Kidney (tissue), 13 donors: ENCODE measurements at regions not wholly inside any gene's neighbourhood (a gene's known extent, or its start where the extent isn't known, plus 50 kb on each side); places are given as distances from the start of the nearest gene placed in this dataset.

ENCODE experiments used
- DNase-seq, 5 donors: peaks; one replicate each; pipeline ENCODE4 v3.0.0-alpha.2; 2013 to 2020
- FAIRE-seq: peaks from 2 replicates; lab custom pipeline; 2012; peaks lifted over from hg19 to GRCh38; lab: Jason Lieb, UNC
- H3K27ac ChIP-seq, 2 donors: one replicate each; pipeline ENCODE4 v1.7.0; 2013; ENCODE audit warnings: low read depth in 2 of 2, low read length in 2 of 2, inconsistent platforms in 1 of 2
- H3K27me3 ChIP-seq: one replicate; pipeline ENCODE4 v1.7.1; 2013; ENCODE audit warnings: low read length, inconsistent platforms; ENCODE audit not compliant: control insufficient read depth, insufficient read depth
- H3K36me3 ChIP-seq, 3 donors: one replicate each; pipeline versions ENCODE4 v1.7.0 to v1.7.1; 2013; ENCODE audit warnings: low read length in 3 of 3, control low read depth in 1 of 3, inconsistent platforms in 1 of 3; ENCODE audit not compliant: insufficient read depth in 3 of 3, control insufficient read depth in 2 of 3
- H3K4me1 ChIP-seq, 3 donors: one replicate each; pipeline versions ENCODE4 v1.7.0 to v1.7.1; 2013; ENCODE audit warnings: low read length in 3 of 3, inconsistent platforms in 1 of 3, low read depth in 1 of 3; ENCODE audit not compliant: control insufficient read depth in 2 of 3, insufficient read depth in 2 of 3
- H3K4me3 ChIP-seq, 3 donors: one replicate each; pipeline versions ENCODE4 v1.7.0 to v1.8.1; 2013; ENCODE audit warnings: low read length in 3 of 3, control low read depth in 1 of 3, inconsistent platforms in 1 of 3
- H3K9ac ChIP-seq, 3 donors: one replicate each; pipeline versions ENCODE4 v1.7.0 to v1.7.1; 2013; ENCODE audit warnings: low read length in 3 of 3, control low read depth in 1 of 3, inconsistent platforms in 1 of 3
- H3K9me3 ChIP-seq, 3 donors: one replicate each; pipeline versions ENCODE4 v1.7.0 to v1.7.1; 2013; ENCODE audit warnings: low read length in 3 of 3, control low read depth in 1 of 3, inconsistent platforms in 1 of 3; ENCODE audit not compliant: control insufficient read depth in 2 of 3, insufficient read depth in 1 of 3
- intact Hi-C: fragments of 100-400 bp; cut with DNase I; formaldehyde crosslinking; loops from one replicate; pipeline ENCODE4 v1.11.1; 2022
- TF ChIP-seq, protein P1 (sequence below): IDR thresholded peaks from 3 replicates; pipeline ENCODE4 v1.5.1; 2012; ENCODE audit warnings: mild to moderate bottlenecking, moderate library complexity, borderline replicate concordance; ENCODE audit not compliant: insufficient read depth; ENCODE audit errors: extremely low read depth
- donor health status: control.
- donor health status: control.
- donor health status: control.
- donor health status: control.
- donor health status: control.
- donor health status: DM: yes; HTN: yes; CAD: no.
- donor health status: Normal renal cell carcinoma (clear cell type).

DNA sequence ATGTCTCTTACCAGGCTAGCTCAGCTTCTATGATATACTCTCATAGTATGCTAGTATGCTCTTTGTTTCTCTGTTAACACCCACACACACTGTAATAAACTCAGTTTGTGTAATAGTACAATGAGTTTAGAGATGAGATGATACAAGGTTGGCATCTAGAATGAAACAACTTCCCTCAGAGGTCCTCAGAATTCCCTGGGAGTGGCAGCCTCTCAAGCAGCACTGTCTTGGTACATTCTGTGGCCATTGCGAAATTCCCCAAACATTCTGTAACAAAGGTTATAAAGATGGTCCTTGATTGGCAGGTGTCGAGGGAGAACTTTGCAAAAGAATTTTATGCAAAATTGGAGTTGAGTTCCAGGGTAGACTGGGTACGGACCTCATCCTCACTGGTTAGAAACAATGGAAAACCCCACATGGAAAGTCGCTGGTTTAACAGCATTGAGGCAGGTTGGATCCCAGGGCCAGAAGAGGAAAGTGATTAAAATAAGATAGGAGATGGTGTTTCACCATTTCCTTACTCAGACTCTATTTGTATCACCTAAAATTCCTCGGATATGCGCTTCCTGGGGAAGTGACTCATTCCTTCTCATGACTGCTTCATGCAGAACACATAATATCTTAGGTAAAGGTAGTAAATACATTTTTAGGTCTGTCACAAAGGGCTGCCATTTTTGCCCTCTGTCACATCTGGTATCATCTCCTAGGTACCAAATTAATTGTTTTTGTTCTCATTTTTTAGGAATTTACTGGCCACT is 657.8 kb downstream of the SORCS1 start:
- Histone ChIP-seq H3K9ac (no peak overlapping the region), H3K27ac (no peak overlapping the region), H3K36me3 (no peaks in the 10 kb centered on the region), H3K4me1 (no peaks in the 10 kb centered on the region), H3K9me3 (no peaks in the 10 kb centered on the region), H3K4me3 (no peak overlapping the region), H3K27me3 (no peaks in the 10 kb centered on the region)
- FAIRE-seq: no peak
- no peak for DNase-seq
- TF ChIP-seq, protein P1, sequence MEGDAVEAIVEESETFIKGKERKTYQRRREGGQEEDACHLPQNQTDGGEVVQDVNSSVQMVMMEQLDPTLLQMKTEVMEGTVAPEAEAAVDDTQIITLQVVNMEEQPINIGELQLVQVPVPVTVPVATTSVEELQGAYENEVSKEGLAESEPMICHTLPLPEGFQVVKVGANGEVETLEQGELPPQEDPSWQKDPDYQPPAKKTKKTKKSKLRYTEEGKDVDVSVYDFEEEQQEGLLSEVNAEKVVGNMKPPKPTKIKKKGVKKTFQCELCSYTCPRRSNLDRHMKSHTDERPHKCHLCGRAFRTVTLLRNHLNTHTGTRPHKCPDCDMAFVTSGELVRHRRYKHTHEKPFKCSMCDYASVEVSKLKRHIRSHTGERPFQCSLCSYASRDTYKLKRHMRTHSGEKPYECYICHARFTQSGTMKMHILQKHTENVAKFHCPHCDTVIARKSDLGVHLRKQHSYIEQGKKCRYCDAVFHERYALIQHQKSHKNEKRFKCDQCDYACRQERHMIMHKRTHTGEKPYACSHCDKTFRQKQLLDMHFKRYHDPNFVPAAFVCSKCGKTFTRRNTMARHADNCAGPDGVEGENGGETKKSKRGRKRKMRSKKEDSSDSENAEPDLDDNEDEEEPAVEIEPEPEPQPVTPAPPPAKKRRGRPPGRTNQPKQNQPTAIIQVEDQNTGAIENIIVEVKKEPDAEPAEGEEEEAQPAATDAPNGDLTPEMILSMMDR: no peak
- intact Hi-C loops: no loop called here

DNA sequence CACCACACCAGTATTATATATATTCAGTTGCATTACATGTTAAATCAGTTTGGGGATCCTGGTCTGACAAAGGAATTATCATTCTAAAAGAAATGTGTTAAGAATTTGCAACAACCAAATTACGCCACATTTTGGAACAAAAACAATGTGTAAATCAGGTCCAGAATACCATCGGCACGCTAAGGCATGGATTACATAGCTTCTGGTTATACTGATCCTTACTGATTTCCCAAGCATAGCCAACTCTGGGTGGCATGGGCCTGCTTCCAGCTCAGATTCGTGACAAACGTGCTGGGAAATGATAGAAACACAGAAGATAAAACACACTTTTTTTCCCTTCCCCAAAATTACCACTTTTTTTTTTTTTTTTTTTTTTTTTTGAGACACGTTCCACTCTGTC is 660.0 kb downstream of the SORCS1 start:
- Histone ChIP-seq H3K9me3 (no peaks in the 10 kb centered on the region), H3K4me1 (no peaks in the 10 kb centered on the region), H3K27me3 (no peaks in the 10 kb centered on the region), H3K36me3 (no peaks in the 10 kb centered on the region), H3K27ac (no peak overlapping the region), H3K9ac (no peak overlapping the region), H3K4me3 (no peak overlapping the region)
- DNase-seq: no peak
- intact Hi-C loops: no loop called here
- TF ChIP-seq, protein P1: no peak
- FAIRE-seq: no peak

DNA sequence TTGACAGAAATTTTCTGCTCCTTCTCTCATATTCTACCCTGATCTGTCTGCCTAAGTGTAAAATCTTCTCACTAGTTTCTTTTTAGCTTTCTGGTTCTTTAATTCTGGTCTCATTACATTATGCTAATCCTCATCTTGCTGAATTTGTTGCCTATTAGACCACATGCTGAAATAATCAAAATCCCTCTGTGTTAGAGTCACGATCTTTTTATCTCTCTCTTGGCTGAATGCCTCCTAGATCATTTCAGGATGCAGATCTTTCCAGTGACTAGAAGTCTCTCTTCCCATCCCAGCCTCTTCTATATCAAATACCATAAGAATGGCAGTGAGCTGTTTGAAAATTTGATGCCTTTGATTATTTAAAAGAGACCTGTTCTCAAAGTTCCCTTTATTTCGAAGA is 661.9 kb downstream of the SORCS1 start:
- Histone ChIP-seq H3K4me3 (no peak overlapping the region), H3K4me1 (peaks cover 0 to 6% (median 2%) of the 10 kb centered on the region in 3 donors), H3K36me3 (no peaks in the 10 kb centered on the region), H3K9ac (no peak overlapping the region), H3K9me3 (no peaks in the 10 kb centered on the region), H3K27me3 (no peaks in the 10 kb centered on the region), H3K27ac (no peak overlapping the region)
- FAIRE-seq (no peak), DNase-seq (no peak)
- TF ChIP-seq, protein P1: no peak
- intact Hi-C loops: no loop called here
